KOPT-K1 (cell line): ENCODE measurements at regions not wholly inside any gene's neighbourhood (a gene's known extent, or its start where the extent isn't known, plus 50 kb on each side); places are given as distances from the start of the nearest gene placed in this dataset.

Experiments
- H3K27ac ChIP-seq: fragments of 200-600 bp; sonication (generic); 2 replicates; pipeline ENCODE4 v1.5.1; 2016; ENCODE audit warnings: antibody characterized with exemption, mild to moderate bottlenecking, low read depth, low read length; ENCODE audit not compliant: poor library complexity, severe bottlenecking
- H3K36me3 ChIP-seq: fragments of 200-600 bp; sonication (generic); 2 replicates; pipeline ENCODE4 v1.5.1; 2017; ENCODE audit warnings: antibody characterized with exemption, mild to moderate bottlenecking, low read length, moderate library complexity; ENCODE audit not compliant: insufficient read depth
- H3K9me3 ChIP-seq: fragments of 200-600 bp; sonication (generic); 2 replicates; pipeline ENCODE4 v1.5.1; 2017; ENCODE audit warnings: antibody characterized with exemption, low read length, mild to moderate bottlenecking; ENCODE audit not compliant: insufficient read depth, poor library complexity, severe bottlenecking

GRCh38 chr3:19093084-19093483 lies 55.2 kb upstream of the KCNH8 start:
- no peak overlapping the region for H3K27ac ChIP-seq
- no peaks in the 10 kb centered on the region for H3K36me3 ChIP-seq
- no peaks in the 10 kb centered on the region for H3K9me3 ChIP-seq

- H3K36me3 ChIP-seq, result no peaks in the 10 kb centered on the region
- no peak overlapping the region for H3K27ac ChIP-seq
- H3K9me3 ChIP-seq, result no peaks in the 10 kb centered on the region
Observed at GRCh38 chr3:19077388-19077787, 70.9 kb upstream of the KCNH8 start.

GRCh38 chr3:19075037-19075436 lies 73.3 kb upstream of the KCNH8 start:
- no peak overlapping the region for H3K27ac ChIP-seq

GRCh38 chr3:19074257-19074900 lies 73.9 kb upstream of the KCNH8 start:
- Histone ChIP-seq H3K9me3 (no peaks in the 10 kb centered on the region), H3K27ac (no peak overlapping the region), H3K36me3 (no peaks in the 10 kb centered on the region)

More at GRCh38 chr3:19075037-19075436, 73.3 kb upstream of the KCNH8 start:
- Histone ChIP-seq H3K9me3 (no peaks in the 10 kb centered on the region), H3K36me3 (no peaks in the 10 kb centered on the region)

- H3K9me3 ChIP-seq, result no peaks in the 10 kb centered on the region
- H3K27ac ChIP-seq, result no peak overlapping the region
- H3K36me3 ChIP-seq, result no peaks in the 10 kb centered on the region
Observed at GRCh38 chr3:19073341-19074105, 74.8 kb upstream of the KCNH8 start.

GRCh38 chr3:19070325-19070724 lies 78.0 kb upstream of the KCNH8 start:
- Histone ChIP-seq H3K9me3 (no peaks in the 10 kb centered on the region), H3K36me3 (no peaks in the 10 kb centered on the region), H3K27ac (no peak overlapping the region)

GRCh38 chr3:19065027-19065426 lies 83.3 kb upstream of the KCNH8 start:
- no peaks in the 10 kb centered on the region for H3K9me3 ChIP-seq
- H3K36me3 ChIP-seq, result no peaks in the 10 kb centered on the region
- no peak overlapping the region for H3K27ac ChIP-seq

GRCh38 chr3:19063936-19064335 lies 84.4 kb upstream of the KCNH8 start:
- no peak overlapping the region for H3K27ac ChIP-seq
- H3K36me3 ChIP-seq, result no peaks in the 10 kb centered on the region

GRCh38 chr3:19060404-19060803 lies 87.9 kb upstream of the KCNH8 start:
- Histone ChIP-seq H3K9me3 (no peaks in the 10 kb centered on the region), H3K27ac (no peak overlapping the region), H3K36me3 (no peaks in the 10 kb centered on the region)

More at GRCh38 chr3:19063936-19064335, 84.4 kb upstream of the KCNH8 start:
- H3K9me3 ChIP-seq, result no peaks in the 10 kb centered on the region

GRCh38 chr3:19052874-19053273 lies 95.4 kb upstream of the KCNH8 start:
- Histone ChIP-seq H3K36me3 (no peaks in the 10 kb centered on the region), H3K9me3 (no peaks in the 10 kb centered on the region), H3K27ac (no peak overlapping the region)

GRCh38 chr3:19046440-19046839 lies 101.9 kb upstream of the KCNH8 start:
- Histone ChIP-seq H3K36me3 (no peaks in the 10 kb centered on the region), H3K27ac (no peak overlapping the region), H3K9me3 (no peaks in the 10 kb centered on the region)

GRCh38 chr3:19030522-19030839 lies 117.8 kb upstream of the KCNH8 start:
- Histone ChIP-seq H3K36me3 (no peaks in the 10 kb centered on the region), H3K9me3 (no peaks in the 10 kb centered on the region), H3K27ac (no peak overlapping the region)

GRCh38 chr3:19029837-19030521 lies 118.3 kb upstream of the KCNH8 start:
- H3K27ac ChIP-seq, result no peak overlapping the region
- H3K36me3 ChIP-seq, result no peaks in the 10 kb centered on the region
- no peaks in the 10 kb centered on the region for H3K9me3 ChIP-seq

- Histone ChIP-seq H3K9me3 (no peaks in the 10 kb centered on the region), H3K36me3 (no peaks in the 10 kb centered on the region), H3K27ac (no peak overlapping the region)
Observed at GRCh38 chr3:19025441-19025840, 122.9 kb upstream of the KCNH8 start.

GRCh38 chr3:19022546-19022945 lies 125.8 kb upstream of the KCNH8 start:
- Histone ChIP-seq H3K9me3 (no peaks in the 10 kb centered on the region), H3K36me3 (no peaks in the 10 kb centered on the region), H3K27ac (no peak overlapping the region)
